GM12872 (cell line): ENCODE measurements at regions not wholly inside any gene's neighbourhood (a gene's known extent, or its start where the extent isn't known, plus 50 kb on each side); places are given as distances from the start of the nearest gene placed in this dataset.

Source experiments
- CTCF ChIP-seq: IDR thresholded peaks from 3 replicates; pipeline ENCODE4 v1.5.1; 2011; ENCODE audit warnings: low read depth, mild to moderate bottlenecking, low read length, moderate library complexity; ENCODE audit not compliant: insufficient read depth

GRCh38 chr3:182135056-182135455, 423.3 kb downstream of the SOX2 start:
- no peak for TF ChIP-seq CTCF

GRCh38 chr3:182136008-182136910, 424.5 kb downstream of the SOX2 start:
- no peak for TF ChIP-seq CTCF

GRCh38 chr3:182138393-182138792, 426.7 kb downstream of the SOX2 start:
- no peak for TF ChIP-seq CTCF

- TF ChIP-seq CTCF = no peak
Observed at GRCh38 chr3:182139627-182140357, 428.1 kb downstream of the SOX2 start.

GRCh38 chr3:182142928-182143327, 431.2 kb downstream of the SOX2 start:
- no peak for TF ChIP-seq CTCF

GRCh38 chr3:182143903-182144302, 432.2 kb downstream of the SOX2 start:
- TF ChIP-seq CTCF = no peak

- TF ChIP-seq CTCF = no peak
Observed at GRCh38 chr3:182148360-182148759, 436.6 kb downstream of the SOX2 start.
